ENCODE measurements at regions not wholly inside any gene's neighbourhood (a gene's known extent, or its start where the extent isn't known, plus 50 kb on each side); places are given as distances from the start of the nearest gene placed in this dataset.

- no peaks in the 10 kb centered on the region for H3K36me3 ChIP-seq (ENCODE audit: insufficient read depth)
- DNase-seq (ENCODE audit: extremely low spot score): no peak
- 74% methylated on average over 4 of the region's 4 CpGs for WGBS
- H3K4me3 ChIP-seq (ENCODE audit: low read depth, low read length): no peak overlapping the region
- H3K4me1 ChIP-seq (ENCODE audit: insufficient read depth): no peaks in the 10 kb centered on the region
- no peak overlapping the region for H3K27ac ChIP-seq (ENCODE audit: low read depth)
Measured at GRCh38 chr12:22740656-22741355, 115.8 kb downstream of the ETNK1 start.

DNA sequence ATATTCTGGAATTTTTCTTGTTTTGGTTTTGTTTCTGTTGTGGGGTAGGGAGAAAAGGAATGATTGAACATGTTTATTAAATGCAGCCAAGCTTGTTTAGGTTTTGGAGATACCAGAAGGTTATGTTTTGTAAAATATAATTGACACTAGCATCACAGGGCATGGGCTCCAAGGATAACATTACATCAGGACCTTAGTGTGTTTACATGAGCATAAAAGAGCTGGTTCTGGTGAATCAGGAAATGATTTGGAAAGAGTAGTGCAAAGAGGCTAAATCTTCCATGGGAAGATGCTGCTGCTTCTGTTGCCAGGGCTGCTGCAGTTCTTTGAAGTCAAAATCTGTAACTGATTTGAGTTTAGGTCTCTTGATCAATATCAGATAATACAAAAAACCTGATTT lies 118.7 kb downstream of the ETNK1 start:
- Histone ChIP-seq H3K27ac (ENCODE audit: low read depth) (no peak overlapping the region), H3K36me3 (ENCODE audit: insufficient read depth) (no peaks in the 10 kb centered on the region), H3K4me3 (ENCODE audit: low read depth, low read length) (no peak overlapping the region), H3K4me1 (ENCODE audit: insufficient read depth) (no peaks in the 10 kb centered on the region)
- no peak for DNase-seq (ENCODE audit: extremely low spot score)

GRCh38 chr12:22744197-22744596 lies 119.2 kb downstream of the ETNK1 start:
- Histone ChIP-seq H3K36me3 (ENCODE audit: insufficient read depth) (no peaks in the 10 kb centered on the region), H3K4me3 (ENCODE audit: low read depth, low read length) (no peak overlapping the region), H3K4me1 (ENCODE audit: insufficient read depth) (no peaks in the 10 kb centered on the region), H3K27ac (ENCODE audit: low read depth) (no peak overlapping the region)
- no peak for DNase-seq (ENCODE audit: extremely low spot score)
- WGBS: 76% methylated on average over 1 of the region's 1 CpG

GRCh38 chr12:22746720-22747119 lies 121.7 kb downstream of the ETNK1 start:
- WGBS: 78% methylated on average over 3 of the region's 3 CpGs
- Histone ChIP-seq H3K36me3 (ENCODE audit: insufficient read depth) (no peaks in the 10 kb centered on the region), H3K27ac (ENCODE audit: low read depth) (no peak overlapping the region), H3K4me1 (ENCODE audit: insufficient read depth) (no peaks in the 10 kb centered on the region), H3K4me3 (ENCODE audit: low read depth, low read length) (no peak overlapping the region)
- DNase-seq (ENCODE audit: extremely low spot score): no peak

DNA sequence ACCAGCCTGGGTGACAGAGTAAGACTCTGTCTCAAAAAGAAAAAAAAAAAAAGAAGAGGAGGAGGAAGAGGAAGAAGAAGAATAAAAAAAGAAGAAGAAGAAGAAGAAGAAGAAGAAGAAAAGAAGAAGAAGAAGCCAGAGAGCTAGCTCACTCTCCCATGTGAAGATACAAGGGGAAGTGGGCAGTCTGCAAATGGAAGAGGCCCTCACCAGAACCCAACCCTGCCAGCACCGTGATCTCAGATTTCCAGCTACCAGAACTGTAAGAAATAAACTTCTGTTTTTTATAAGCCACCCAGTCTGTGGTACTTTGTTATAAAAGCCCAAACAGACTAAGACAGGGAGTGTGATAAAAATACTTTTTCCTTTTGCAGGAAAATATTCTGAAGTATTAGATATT lies 130.7 kb downstream of the ETNK1 start:
- 37% methylated on average over 1 of the region's 1 CpG for WGBS
- no peak for DNase-seq (ENCODE audit: extremely low spot score)
- no peak overlapping the region for H3K27ac ChIP-seq (ENCODE audit: low read depth)

GRCh38 chr12:22759769-22760674 lies 135.1 kb downstream of the ETNK1 start:
- H3K4me3 ChIP-seq (ENCODE audit: low read depth, low read length): no peak overlapping the region
- no peak for DNase-seq (ENCODE audit: extremely low spot score)
- no peaks in the 10 kb centered on the region for H3K4me1 ChIP-seq (ENCODE audit: insufficient read depth)
- H3K27ac ChIP-seq (ENCODE audit: low read depth): no peak overlapping the region
- H3K36me3 ChIP-seq (ENCODE audit: insufficient read depth): no peaks in the 10 kb centered on the region
- 58% methylated on average over 8 of the region's 8 CpGs for WGBS

More for the DNA sequence above, 130.7 kb downstream of the ETNK1 start:
- Histone ChIP-seq H3K4me3 (ENCODE audit: low read depth, low read length) (no peak overlapping the region), H3K4me1 (ENCODE audit: insufficient read depth) (no peaks in the 10 kb centered on the region), H3K36me3 (ENCODE audit: insufficient read depth) (no peaks in the 10 kb centered on the region)

GRCh38 chr12:22765421-22766130 lies 140.6 kb downstream of the ETNK1 start:
- Histone ChIP-seq H3K36me3 (ENCODE audit: insufficient read depth) (no peaks in the 10 kb centered on the region), H3K27ac (ENCODE audit: low read depth) (no peak overlapping the region), H3K4me1 (ENCODE audit: insufficient read depth) (no peaks in the 10 kb centered on the region), H3K4me3 (ENCODE audit: low read depth, low read length) (no peak overlapping the region)
- no peak for DNase-seq (ENCODE audit: extremely low spot score)
- WGBS: 76% methylated on average over 15 of the region's 15 CpGs

DNA sequence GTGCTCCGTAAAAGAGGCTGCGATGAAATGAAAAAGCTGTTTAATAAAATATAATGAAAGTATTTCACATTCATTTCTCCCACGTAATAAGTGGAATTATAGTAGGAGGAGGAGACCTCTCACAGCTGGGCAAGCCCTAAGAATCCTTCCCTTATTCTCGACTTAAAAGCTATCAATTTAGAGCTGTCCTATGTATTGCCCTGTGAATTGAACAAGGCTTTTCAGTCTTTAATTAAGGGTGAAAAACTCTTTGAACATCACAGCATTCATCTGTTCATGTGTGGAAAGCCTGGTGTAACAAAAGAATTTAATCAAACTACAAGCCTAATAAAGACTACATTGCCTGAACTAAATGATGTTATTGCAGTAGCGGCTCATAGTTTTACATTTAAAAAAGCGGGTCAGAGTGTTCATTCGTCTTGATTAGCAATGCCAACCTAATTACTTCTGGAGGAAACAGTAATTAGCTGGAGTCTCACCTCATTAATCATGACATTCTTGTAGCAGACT lies 142.0 kb downstream of the ETNK1 start:
- WGBS: 81% methylated on average over 7 of the region's 7 CpGs

DNA sequence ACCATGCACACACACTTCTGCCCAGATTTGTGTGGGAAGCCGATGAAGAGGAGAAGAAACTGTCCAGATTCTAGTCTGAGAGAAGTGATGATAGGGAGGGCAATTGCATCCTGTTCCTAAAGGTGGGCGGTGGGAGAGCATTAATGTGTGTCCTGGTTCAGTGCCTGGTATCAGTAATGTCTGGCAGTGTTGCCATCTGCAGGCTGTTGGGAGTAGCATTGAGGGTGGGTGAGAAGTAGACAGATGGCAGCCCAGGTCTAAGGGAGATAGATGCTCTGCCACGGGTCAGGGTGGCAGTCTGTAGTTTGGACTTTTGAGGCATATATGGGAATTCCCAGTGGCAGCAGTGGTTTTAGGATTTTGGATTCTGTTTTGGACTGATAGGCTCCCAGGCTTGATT lies 156.4 kb downstream of the ETNK1 start:
- WGBS: 92% methylated on average over 3 of the region's 3 CpGs

More for the DNA sequence above, 142.0 kb downstream of the ETNK1 start:
- Histone ChIP-seq H3K4me3 (ENCODE audit: low read depth, low read length) (no peak overlapping the region), H3K4me1 (ENCODE audit: insufficient read depth) (no peaks in the 10 kb centered on the region), H3K36me3 (ENCODE audit: insufficient read depth) (no peaks in the 10 kb centered on the region), H3K27ac (ENCODE audit: low read depth) (no peak overlapping the region)
- no peak for DNase-seq (ENCODE audit: extremely low spot score)

DNA sequence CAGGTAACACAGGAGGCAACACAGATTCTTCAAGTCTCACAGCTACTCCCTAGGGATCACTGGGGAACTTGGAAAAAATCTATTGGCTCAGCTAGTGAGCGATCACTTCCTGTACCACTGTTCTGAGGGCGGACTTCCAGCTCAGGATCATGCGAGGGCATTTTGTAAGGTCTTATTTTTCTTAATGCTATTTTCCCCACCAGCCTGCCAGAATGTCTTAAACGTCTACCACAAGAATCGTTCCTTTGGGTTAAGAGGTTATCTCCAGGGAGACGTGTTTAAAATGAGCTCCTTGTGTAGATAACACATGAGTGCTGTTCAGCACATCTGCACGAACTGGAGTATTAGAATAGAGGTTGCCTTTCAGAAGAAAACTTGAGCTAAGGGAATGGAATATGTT lies 162.6 kb downstream of the ETNK1 start:
- no peaks in the 10 kb centered on the region for H3K4me1 ChIP-seq (ENCODE audit: insufficient read depth)
- H3K27ac ChIP-seq (ENCODE audit: low read depth): no peak overlapping the region
- no peak for DNase-seq (ENCODE audit: extremely low spot score)
- 33% methylated on average over 7 of the region's 7 CpGs for WGBS
- H3K36me3 ChIP-seq (ENCODE audit: insufficient read depth): no peaks in the 10 kb centered on the region
- H3K4me3 ChIP-seq (ENCODE audit: low read depth, low read length): no peak overlapping the region

More for the DNA sequence above, 156.4 kb downstream of the ETNK1 start:
- Histone ChIP-seq H3K36me3 (ENCODE audit: insufficient read depth) (no peaks in the 10 kb centered on the region), H3K4me3 (ENCODE audit: low read depth, low read length) (no peak overlapping the region), H3K4me1 (ENCODE audit: insufficient read depth) (no peaks in the 10 kb centered on the region), H3K27ac (ENCODE audit: low read depth) (no peak overlapping the region)
- DNase-seq (ENCODE audit: extremely low spot score): no peak

DNA sequence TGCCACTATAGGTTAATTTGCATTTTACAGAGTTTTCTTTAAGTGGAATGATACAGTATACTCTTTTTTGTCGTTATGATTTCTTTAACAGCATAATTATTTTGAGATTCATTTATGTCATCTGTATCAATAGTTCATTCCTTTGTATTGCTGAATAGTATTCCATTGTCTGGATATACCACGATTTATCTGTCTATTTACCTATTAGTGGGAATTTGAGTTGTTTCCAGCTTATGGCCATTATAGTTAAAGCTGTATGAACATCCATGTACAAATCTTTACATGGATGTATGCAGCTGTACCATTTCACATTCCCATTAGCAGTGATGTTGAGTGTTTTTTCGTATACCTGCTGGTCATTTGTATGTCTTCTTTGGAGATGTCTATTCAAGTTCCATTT lies 163.9 kb downstream of the ETNK1 start:
- no peaks in the 10 kb centered on the region for H3K36me3 ChIP-seq (ENCODE audit: insufficient read depth)
- no peak overlapping the region for H3K4me3 ChIP-seq (ENCODE audit: low read depth, low read length)
- no peaks in the 10 kb centered on the region for H3K4me1 ChIP-seq (ENCODE audit: insufficient read depth)
- WGBS: 93% methylated on average over 3 of the region's 3 CpGs
- DNase-seq (ENCODE audit: extremely low spot score): no peak
- H3K27ac ChIP-seq (ENCODE audit: low read depth): no peak overlapping the region

- 65% methylated on average over 4 of the region's 4 CpGs for WGBS
- no peak for DNase-seq (ENCODE audit: extremely low spot score)
- Histone ChIP-seq H3K27ac (ENCODE audit: low read depth) (no peak overlapping the region), H3K4me1 (ENCODE audit: insufficient read depth) (no peaks in the 10 kb centered on the region), H3K36me3 (ENCODE audit: insufficient read depth) (no peaks in the 10 kb centered on the region), H3K4me3 (ENCODE audit: low read depth, low read length) (no peak overlapping the region)
Measured at GRCh38 chr12:22792138-22792537, 167.2 kb downstream of the ETNK1 start.

DNA sequence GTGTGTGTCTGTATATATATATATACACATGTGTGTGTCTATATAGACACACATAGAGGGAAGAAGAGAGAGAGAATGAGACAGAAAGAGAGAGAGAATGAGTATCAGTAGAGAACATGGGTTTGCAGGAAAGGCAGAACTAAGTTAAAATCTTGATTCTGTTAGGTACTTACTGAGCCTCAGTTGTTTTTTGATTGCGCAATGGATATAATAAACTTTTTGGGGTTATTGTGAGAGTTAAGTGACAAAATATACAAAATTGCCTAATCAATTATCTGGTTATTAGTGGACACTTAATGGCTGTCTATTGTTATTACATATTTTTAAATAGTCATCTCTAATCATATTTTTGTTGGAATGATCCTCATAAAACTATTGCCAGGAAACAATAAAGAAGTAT lies 169.0 kb downstream of the ETNK1 start:
- WGBS: 99% methylated on average over 1 of the region's 1 CpG
- Histone ChIP-seq H3K4me1 (ENCODE audit: insufficient read depth) (no peaks in the 10 kb centered on the region), H3K36me3 (ENCODE audit: insufficient read depth) (no peaks in the 10 kb centered on the region), H3K4me3 (ENCODE audit: low read depth, low read length) (no peak overlapping the region), H3K27ac (ENCODE audit: low read depth) (no peak overlapping the region)
- no peak for DNase-seq (ENCODE audit: extremely low spot score)
